ENCODE measurements at regions not wholly inside any gene's neighbourhood (a gene's known extent, or its start where the extent isn't known, plus 50 kb on each side); places are given as distances from the start of the nearest gene placed in this dataset.

GRCh38 chr18:45163871-45164270 lies 451.4 kb upstream of the SLC14A2 start:
- Mint-ChIP-seq H3K4me3 (no peak overlapping the region), H3K36me3 (ENCODE audit: low read depth) (no peaks in the 10 kb centered on the region), H3K27me3 (peaks cover 18% of the 10 kb centered on the region), H3K4me1 (ENCODE audit: low read depth) (no peaks in the 10 kb centered on the region), H3K9me3 (no peaks in the 10 kb centered on the region), H3K27ac (no peak overlapping the region)
- CTCF ChIA-PET, result no interaction called here
- Histone ChIP-seq H3K27me3 (ENCODE audit: control insufficient read depth in 1 of 2, insufficient read depth in 2 of 2, low read length in 2 of 2) (no peaks in the 10 kb centered on the region), H3K9me3 (ENCODE audit: control insufficient read depth in 1 of 2, insufficient read depth in 1 of 2, low read length in 2 of 2) (peaks cover 0 to 3% of the 10 kb centered on the region in 2 experiments), H3K36me3 (ENCODE audit: insufficient read depth, low read length) (no peaks in the 10 kb centered on the region), H3K4me3 (ENCODE audit: low read length) (no peak overlapping the region), H3K27ac (ENCODE audit: low read depth in 1 of 2, low read length in 2 of 2) (no peak overlapping the region), H3K4me1 (ENCODE audit: insufficient read depth, low read length) (no peaks in the 10 kb centered on the region)
- no peak for ATAC-seq (ENCODE audit: poor library complexity)
- TF ChIP-seq CTCF (IDR thresholded peaks at IDR 0.05), result no peak
- intact Hi-C loops (cut with DNase I, micrococcal nuclease), result no loop called here
- POLR2A ChIA-PET, result no interaction called here
- no peak for DNase-seq

GRCh38 chr18:45164551-45164950 lies 450.7 kb upstream of the SLC14A2 start:
- H3K27me3 Mint-ChIP-seq, result peaks cover 11% of the 10 kb centered on the region
- H3K4me1 Mint-ChIP-seq (ENCODE audit: low read depth), result no peaks in the 10 kb centered on the region
- Histone ChIP-seq H3K4me1 (ENCODE audit: insufficient read depth, low read length) (no peaks in the 10 kb centered on the region), H3K36me3 (ENCODE audit: insufficient read depth, low read length) (no peaks in the 10 kb centered on the region), H3K4me3 (ENCODE audit: low read length) (no peak overlapping the region), H3K9me3 (ENCODE audit: control insufficient read depth in 1 of 2, insufficient read depth in 1 of 2, low read length in 2 of 2) (peaks cover 0 to 3% of the 10 kb centered on the region in 2 experiments), H3K27ac (ENCODE audit: low read depth in 1 of 2, low read length in 2 of 2) (no peak overlapping the region), H3K27me3 (ENCODE audit: control insufficient read depth in 1 of 2, insufficient read depth in 2 of 2, low read length in 2 of 2) (no peaks in the 10 kb centered on the region)
- TF ChIP-seq CTCF (IDR thresholded peaks at IDR 0.05), result no peak
- CTCF ChIA-PET, result no interaction called here
- no peak for ATAC-seq (ENCODE audit: poor library complexity)
- no peak for DNase-seq
- no peak overlapping the region for H3K4me3 Mint-ChIP-seq
- no peaks in the 10 kb centered on the region for H3K36me3 Mint-ChIP-seq (ENCODE audit: low read depth)
- no peak overlapping the region for H3K27ac Mint-ChIP-seq
- intact Hi-C loops (cut with DNase I, micrococcal nuclease), result no loop called here
- POLR2A ChIA-PET, result no interaction called here
- H3K9me3 Mint-ChIP-seq, result no peaks in the 10 kb centered on the region

DNA sequence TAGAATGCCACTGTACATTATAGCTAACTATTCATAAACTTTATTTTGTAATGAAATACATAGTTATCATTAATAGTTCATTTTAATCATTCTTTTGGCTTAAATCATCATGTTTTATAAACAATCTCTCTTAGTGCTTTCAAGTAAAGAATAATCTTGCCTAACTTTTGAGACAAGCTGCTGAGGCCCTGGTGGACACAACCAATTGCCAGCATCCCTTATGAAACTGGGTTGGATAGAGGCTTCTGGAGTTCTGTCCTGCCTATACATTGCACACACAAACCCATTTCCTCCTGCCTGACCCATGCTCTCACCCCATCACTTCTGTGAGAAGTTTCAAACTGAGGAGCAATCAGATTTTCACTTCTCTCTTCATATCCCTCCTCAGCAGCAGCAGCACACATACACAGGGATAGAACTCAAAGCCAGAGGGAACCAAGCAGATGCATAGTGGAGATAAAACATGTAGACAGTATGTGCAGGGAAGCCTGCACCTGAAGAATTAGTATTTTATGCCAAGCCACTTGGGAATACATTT lies 450.0 kb upstream of the SLC14A2 start:
- H3K27me3 Mint-ChIP-seq, result peaks cover 6% of the 10 kb centered on the region
- Histone ChIP-seq H3K27me3 (ENCODE audit: control insufficient read depth in 1 of 2, insufficient read depth in 2 of 2, low read length in 2 of 2) (no peaks in the 10 kb centered on the region), H3K9me3 (ENCODE audit: control insufficient read depth in 1 of 2, insufficient read depth in 1 of 2, low read length in 2 of 2) (peaks cover 0 to 3% of the 10 kb centered on the region in 2 experiments), H3K4me3 (ENCODE audit: low read length) (no peak overlapping the region), H3K36me3 (ENCODE audit: insufficient read depth, low read length) (no peaks in the 10 kb centered on the region), H3K27ac (ENCODE audit: low read depth in 1 of 2, low read length in 2 of 2) (no peak overlapping the region), H3K4me1 (ENCODE audit: insufficient read depth, low read length) (no peaks in the 10 kb centered on the region)
- H3K27ac Mint-ChIP-seq, result no peak overlapping the region
- intact Hi-C loops (cut with DNase I, micrococcal nuclease), result no loop called here
- no peaks in the 10 kb centered on the region for H3K9me3 Mint-ChIP-seq
- H3K36me3 Mint-ChIP-seq (ENCODE audit: low read depth), result no peaks in the 10 kb centered on the region
- no peak for DNase-seq
- no peak overlapping the region for H3K4me3 Mint-ChIP-seq
- CTCF ChIA-PET, result no interaction called here
- no peaks in the 10 kb centered on the region for H3K4me1 Mint-ChIP-seq (ENCODE audit: low read depth)
- no peak for TF ChIP-seq CTCF (IDR thresholded peaks at IDR 0.05)
- no peak for ATAC-seq (ENCODE audit: poor library complexity)
- POLR2A ChIA-PET, result no interaction called here
